Renal cortical epithelial cell (primary cell): ENCODE measurements at regions not wholly inside any gene's neighbourhood (a gene's known extent, or its start where the extent isn't known, plus 50 kb on each side); places are given as distances from the start of the nearest gene placed in this dataset.
A peak's percentile ranks its signal among the peaks of the same experiment; 100 is the strongest.

Source experiments
- DNase-seq: peaks from one replicate; pipeline ENCODE4 v3.0.0-alpha.2; 2011; ENCODE audit warnings: low read depth

GRCh38 chr10:3313784-3314444, 141.3 kb upstream of the PITRM1 start:
- DNase-seq = peak; percentile 85

- no peak for DNase-seq
Measured at GRCh38 chr10:3312403-3312940, 139.9 kb upstream of the PITRM1 start.

- DNase-seq = no peak
Measured at GRCh38 chr10:3310016-3310784, 137.6 kb upstream of the PITRM1 start.

GRCh38 chr10:3306050-3306449, 133.5 kb upstream of the PITRM1 start:
- no peak for DNase-seq

GRCh38 chr10:3295582-3296151, 123.1 kb upstream of the PITRM1 start:
- no peak for DNase-seq

GRCh38 chr10:3294919-3295581, 122.5 kb upstream of the PITRM1 start:
- no peak for DNase-seq

- DNase-seq = no peak
Measured at GRCh38 chr10:3293581-3294431, 121.2 kb upstream of the PITRM1 start.

GRCh38 chr10:3292636-3293035, 120.1 kb upstream of the PITRM1 start:
- DNase-seq = peak; percentile 9

- no peak for DNase-seq
Measured at GRCh38 chr10:3290550-3290949, 118.0 kb upstream of the PITRM1 start.

- DNase-seq = peak; percentile 28
Measured at GRCh38 chr10:3287572-3288445, 115.2 kb upstream of the PITRM1 start.

- DNase-seq = no peak
Measured at GRCh38 chr10:3282674-3283017, 110.1 kb upstream of the PITRM1 start.

GRCh38 chr10:3281941-3282673, 109.5 kb upstream of the PITRM1 start:
- no peak for DNase-seq

- no peak for DNase-seq
Measured at GRCh38 chr10:3278771-3279170, 106.2 kb upstream of the PITRM1 start.

GRCh38 chr10:3277566-3277965, 105.0 kb upstream of the PITRM1 start:
- no peak for DNase-seq

- no peak for DNase-seq
Measured at GRCh38 chr10:3274414-3274813, 101.8 kb upstream of the PITRM1 start.

- no peak for DNase-seq
Measured at GRCh38 chr10:3273966-3274365, 101.4 kb upstream of the PITRM1 start.

GRCh38 chr10:3272300-3272699, 99.7 kb upstream of the PITRM1 start:
- DNase-seq = no peak

GRCh38 chr10:3271354-3272115, 99.0 kb upstream of the PITRM1 start:
- DNase-seq = no peak
